RWPE2 (cell line): ENCODE measurements at regions not wholly inside any gene's neighbourhood (a gene's known extent, or its start where the extent isn't known, plus 50 kb on each side); places are given as distances from the start of the nearest gene placed in this dataset.

ENCODE experiments used
- ATAC-seq: fragments of 200-7000 bp; cut with Tn5 transposase; 3 replicates; pipeline ENCODE4 v1.9.1; 2021; ENCODE audit warnings: low read depth
- DNase-seq: peaks from one replicate; pipeline ENCODE4 v3.0.0-alpha.2; 2020; ENCODE audit warnings: low spot score
- H3K27ac ChIP-seq: fragments of 450-650 bp; 2 replicates; pipeline ENCODE4 v1.5.1; 2017; ENCODE audit warnings: mild to moderate bottlenecking; ENCODE audit not compliant: poor library complexity, severe bottlenecking
- H3K27me3 ChIP-seq: fragments of 250-450 bp; sonication (Bioruptor Pico); 2 replicates; pipeline ENCODE4 v1.5.1; 2021; ENCODE audit warnings: mild to moderate bottlenecking, moderate library complexity; ENCODE audit not compliant: insufficient read depth, poor library complexity, severe bottlenecking
- H3K36me3 ChIP-seq: fragments of 250-450 bp; sonication (Bioruptor Pico); 2 replicates; pipeline ENCODE4 v1.5.1; 2020; ENCODE audit warnings: low read depth, mild to moderate bottlenecking, moderate library complexity
- H3K4me1 ChIP-seq: fragments of 250-450 bp; sonication (Bioruptor Pico); 2 replicates; pipeline ENCODE4 v1.5.1; 2021; ENCODE audit warnings: mild to moderate bottlenecking, moderate library complexity; ENCODE audit not compliant: insufficient read depth, poor library complexity, severe bottlenecking
- H3K4me3 ChIP-seq: fragments of 250-450 bp; sonication (Bioruptor Pico); 2 replicates; pipeline ENCODE4 v1.5.1; 2021; ENCODE audit warnings: mild to moderate bottlenecking, moderate library complexity; ENCODE audit not compliant: severe bottlenecking
- H3K9me3 ChIP-seq: fragments of 250-450 bp; sonication (Bioruptor Pico); 2 replicates; pipeline ENCODE4 v1.5.1; 2021; ENCODE audit warnings: mild to moderate bottlenecking, moderate library complexity; ENCODE audit not compliant: severe bottlenecking
- CTCF ChIP-seq: fragments of 450-650 bp; IDR thresholded peaks from one replicate; pipeline ENCODE4 v1.5.1; 2017; ENCODE audit warnings: mild to moderate bottlenecking, moderate library complexity; ENCODE audit not compliant: poor library complexity, severe bottlenecking

DNA sequence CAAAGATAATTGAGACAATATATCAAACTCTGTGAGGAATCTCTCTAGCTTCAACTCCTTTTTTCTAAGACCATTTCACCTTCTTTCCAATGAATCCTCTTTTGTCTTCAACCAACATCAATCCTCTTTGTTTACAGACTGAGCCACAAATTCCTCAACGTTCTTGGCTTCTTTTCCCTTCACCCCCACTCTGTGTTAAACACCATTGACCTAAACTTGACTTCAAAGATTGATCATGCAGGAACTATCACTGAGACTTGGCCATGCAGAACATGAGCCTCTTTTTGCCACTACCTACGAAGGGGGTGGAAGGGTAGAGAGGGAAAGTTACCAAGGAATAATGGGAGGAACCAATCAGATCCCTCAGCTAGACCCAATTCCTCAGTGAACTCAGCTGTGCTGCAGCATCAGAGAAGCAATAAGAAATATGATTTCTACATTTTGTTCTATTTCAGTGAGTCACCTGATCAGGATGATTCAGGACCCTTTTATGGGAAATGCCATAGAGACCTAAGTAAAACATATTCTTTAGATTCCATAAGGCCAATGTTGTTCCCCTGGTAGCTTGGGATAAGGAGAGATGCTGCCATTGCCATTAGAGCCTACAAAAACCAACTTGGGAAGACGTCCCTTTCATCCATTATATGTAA, 187.7 kb upstream of the RGMB start:
- TF ChIP-seq CTCF = no peak
- ATAC-seq (0 out of 3 replicates have a peak, but pooled peaks have one; percentile 19), DNase-seq (no peak)
- Histone ChIP-seq H3K9me3 (no peaks in the 10 kb centered on the region), H3K4me1 (no peaks in the 10 kb centered on the region), H3K4me3 (no peak overlapping the region), H3K36me3 (no peaks in the 10 kb centered on the region), H3K27me3 (no peaks in the 10 kb centered on the region), H3K27ac (no peak overlapping the region)

DNA sequence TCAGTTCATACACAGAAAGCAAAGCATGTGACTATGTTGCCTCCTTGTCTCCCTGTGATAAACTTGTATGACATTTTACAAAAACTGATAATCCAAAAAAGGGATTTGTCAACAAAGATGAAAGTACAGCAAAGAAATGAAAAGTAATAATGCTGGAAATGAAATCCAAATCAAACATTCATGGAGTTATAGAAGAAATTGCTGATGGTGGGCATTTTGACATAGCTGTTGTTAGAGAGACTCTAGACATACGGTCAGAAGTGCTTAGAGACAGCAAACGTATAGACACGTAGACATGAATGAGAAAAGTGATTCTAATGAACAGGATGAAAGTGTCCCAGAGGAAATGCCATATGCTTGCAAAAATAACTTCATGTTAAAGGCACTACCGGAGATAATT, 186.9 kb upstream of the RGMB start:
- Histone ChIP-seq H3K36me3 (no peaks in the 10 kb centered on the region), H3K4me3 (no peak overlapping the region), H3K27ac (no peak overlapping the region), H3K27me3 (no peaks in the 10 kb centered on the region), H3K4me1 (no peaks in the 10 kb centered on the region), H3K9me3 (no peaks in the 10 kb centered on the region)
- no peak for ATAC-seq
- TF ChIP-seq CTCF = no peak
- no peak for DNase-seq

DNA sequence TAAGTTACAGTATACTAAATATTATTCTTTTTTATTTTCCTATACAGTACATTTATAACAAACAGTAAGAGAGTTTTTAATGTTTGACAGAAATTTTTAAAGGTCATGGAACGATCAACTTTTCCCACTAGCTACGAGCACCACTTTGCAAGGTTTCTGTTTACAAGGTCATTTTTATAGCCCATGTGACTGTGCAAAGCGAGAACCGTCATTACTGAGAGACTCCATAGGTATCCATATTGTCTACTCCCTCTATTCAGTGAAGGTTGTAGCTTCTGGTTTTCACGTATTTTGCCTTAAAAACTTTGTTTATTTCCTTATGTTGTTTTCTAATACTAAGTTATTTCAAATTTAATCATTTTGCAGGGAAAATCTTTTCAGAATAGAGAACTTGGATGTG, 186.3 kb upstream of the RGMB start:
- ATAC-seq (no peak), DNase-seq (no peak)
- Histone ChIP-seq H3K9me3 (no peaks in the 10 kb centered on the region), H3K4me1 (no peaks in the 10 kb centered on the region), H3K27me3 (no peaks in the 10 kb centered on the region), H3K36me3 (no peaks in the 10 kb centered on the region), H3K27ac (no peak overlapping the region), H3K4me3 (no peak overlapping the region)
- TF ChIP-seq CTCF = no peak

DNA sequence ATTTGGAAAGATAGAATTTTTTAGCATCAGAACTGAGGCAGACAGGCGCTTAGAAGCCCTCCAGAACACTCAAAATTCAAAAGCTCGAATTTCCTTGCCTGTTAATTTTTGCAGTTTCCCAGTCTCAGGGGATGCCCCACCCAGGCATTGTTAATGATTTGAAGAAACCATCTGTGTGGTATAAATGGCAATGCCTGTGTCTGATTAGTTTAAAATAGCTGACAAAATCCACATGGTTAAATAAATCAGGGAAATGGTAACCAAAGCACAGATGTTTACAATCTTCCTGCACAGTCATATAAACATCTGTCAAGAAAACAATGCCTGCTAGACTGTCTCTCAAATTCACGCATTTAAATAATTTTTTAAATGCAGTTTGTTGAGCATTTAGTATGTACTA, 185.2 kb upstream of the RGMB start:
- Histone ChIP-seq H3K27me3 (no peaks in the 10 kb centered on the region), H3K27ac (no peak overlapping the region), H3K4me3 (no peak overlapping the region), H3K36me3 (no peaks in the 10 kb centered on the region), H3K4me1 (no peaks in the 10 kb centered on the region), H3K9me3 (no peaks in the 10 kb centered on the region)
- no peak for DNase-seq
- ATAC-seq = no peak
- TF ChIP-seq CTCF = no peak

- TF ChIP-seq CTCF = no peak
- DNase-seq = no peak
- H3K4me3 ChIP-seq = no peak overlapping the region
- no peaks in the 10 kb centered on the region for H3K9me3 ChIP-seq
- no peak overlapping the region for H3K27ac ChIP-seq
- H3K36me3 ChIP-seq = no peaks in the 10 kb centered on the region
- ATAC-seq = no peak
- H3K27me3 ChIP-seq = no peaks in the 10 kb centered on the region
- no peaks in the 10 kb centered on the region for H3K4me1 ChIP-seq
Observed at GRCh38 chr5:98593418-98593817, 180.0 kb upstream of the RGMB start.
